Astrocyte (in vitro differentiated cells and primary cell): ENCODE measurements at regions not wholly inside any gene's neighbourhood (a gene's known extent, or its start where the extent isn't known, plus 50 kb on each side); places are given as distances from the start of the nearest gene placed in this dataset.

Source experiments
- DNase-seq: peaks from one replicate; pipeline ENCODE4 v3.0.0-alpha.2; 2010; ENCODE audit warnings: low read depth
- FAIRE-seq: peaks from 2 replicates; lab custom pipeline; 2011; peaks lifted over from hg19 to GRCh38; lab: Jason Lieb, UNC
- H2AFZ ChIP-seq: 2 replicates; pipeline ENCODE4 v1.6.0; 2012; ENCODE audit warnings: low read depth, low read length, inconsistent platforms
- H3K27ac ChIP-seq: 2 replicates; pipeline ENCODE4 v1.5.1; 2011; ENCODE audit warnings: low read depth, low read length, inconsistent platforms
- H3K27me3 ChIP-seq: 2 replicates; pipeline ENCODE4 v1.6.0; 2011; ENCODE audit warnings: low read length, inconsistent platforms; ENCODE audit not compliant: insufficient read depth
- H3K36me3 ChIP-seq: 2 replicates; pipeline ENCODE4 v1.5.1; 2011; ENCODE audit warnings: low read length, inconsistent platforms; ENCODE audit not compliant: insufficient read depth
- H3K4me1 ChIP-seq: 2 replicates; pipeline ENCODE4 v1.5.1; 2011; ENCODE audit warnings: low read length, inconsistent platforms; ENCODE audit not compliant: insufficient read depth
- H3K4me2 ChIP-seq: 2 replicates; pipeline ENCODE4 v1.6.0; 2012; ENCODE audit warnings: low read length, inconsistent platforms
- H3K4me3 ChIP-seq: 2 replicates; pipeline ENCODE4 v1.5.1; 2011; ENCODE audit warnings: low read depth, mild to moderate bottlenecking, low read length, inconsistent platforms; ENCODE audit not compliant: insufficient read depth
- H3K79me2 ChIP-seq: 2 replicates; pipeline ENCODE4 v1.6.0; 2012; ENCODE audit warnings: mild to moderate bottlenecking, low read length, inconsistent platforms; ENCODE audit not compliant: insufficient read depth
- H3K9ac ChIP-seq: 2 replicates; pipeline ENCODE4 v1.6.0; 2012; ENCODE audit warnings: mild to moderate bottlenecking, low read length, inconsistent platforms
- H3K9me3 ChIP-seq: 2 replicates; pipeline ENCODE4 v1.5.1; 2012; ENCODE audit warnings: low read depth, mild to moderate bottlenecking, low read length, inconsistent platforms; ENCODE audit not compliant: insufficient read depth
- H4K20me1 ChIP-seq: 2 replicates; pipeline ENCODE4 v1.6.0; 2012; ENCODE audit warnings: low read length, inconsistent platforms; ENCODE audit not compliant: insufficient read depth
- H3K27ac Mint-ChIP-seq: one replicate; pipeline ENCODE4 v1.8.0; 2021; ENCODE audit warnings: mild to moderate bottlenecking, mixed read lengths; ENCODE audit not compliant: unreplicated experiment
- H3K27me3 Mint-ChIP-seq: one replicate; pipeline ENCODE4 v1.8.0; 2021; ENCODE audit warnings: low read depth, mixed read lengths; ENCODE audit not compliant: unreplicated experiment
- H3K36me3 Mint-ChIP-seq: one replicate; pipeline ENCODE4 v1.8.0; 2021; ENCODE audit warnings: low read depth, mixed read lengths; ENCODE audit not compliant: unreplicated experiment
- H3K4me1 Mint-ChIP-seq: one replicate; pipeline ENCODE4 v1.8.0; 2021; ENCODE audit warnings: low read depth, mixed read lengths; ENCODE audit not compliant: unreplicated experiment
- H3K4me3 Mint-ChIP-seq: one replicate; pipeline ENCODE4 v1.8.0; 2021; ENCODE audit warnings: mild to moderate bottlenecking, moderate library complexity, mixed read lengths; ENCODE audit not compliant: unreplicated experiment
- H3K9me3 Mint-ChIP-seq: one replicate; pipeline ENCODE4 v1.8.0; 2021; ENCODE audit warnings: mild to moderate bottlenecking, mixed read lengths; ENCODE audit not compliant: unreplicated experiment
- CTCF ChIP-seq: IDR thresholded peaks from 2 replicates; pipeline ENCODE4 v1.5.1; 2011; ENCODE audit warnings: low read depth, mild to moderate bottlenecking, inconsistent platforms, low read length, moderate library complexity; ENCODE audit not compliant: insufficient read depth
- EZH2 ChIP-seq: IDR thresholded peaks from 2 replicates; pipeline ENCODE4 v1.6.1; 2012; ENCODE audit warnings: mild to moderate bottlenecking, low read length, inconsistent platforms; ENCODE audit not compliant: insufficient read depth

- peaks cover 6% of the 10 kb centered on the region for H3K9me3 Mint-ChIP-seq
- FAIRE-seq, result no peak
Observed at GRCh38 chr17:14946481-14946880, 318.6 kb downstream of the PMP22 start.

GRCh38 chr17:14942526-14943190 is 322.5 kb downstream of the PMP22 start:
- Mint-ChIP-seq H3K27me3 (no peaks in the 10 kb centered on the region), H3K9me3 (peaks cover 3% of the 10 kb centered on the region), H3K4me3 (no peak overlapping the region), H3K27ac (peak overlapping the region; percentile 64), H3K36me3 (no peaks in the 10 kb centered on the region), H3K4me1 (peaks cover 14% of the 10 kb centered on the region)
- Histone ChIP-seq H2AFZ (no peak overlapping the region), H3K4me2 (no peak overlapping the region), H3K27me3 (no peaks in the 10 kb centered on the region), H3K4me1 (no peaks in the 10 kb centered on the region), H3K9ac (no peak overlapping the region), H3K4me3 (no peak overlapping the region), H3K36me3 (no peaks in the 10 kb centered on the region), H4K20me1 (no peaks in the 10 kb centered on the region), H3K27ac (no peak overlapping the region), H3K9me3 (peaks cover under 1% of the 10 kb centered on the region), H3K79me2 (no peaks in the 10 kb centered on the region)
- FAIRE-seq, result no peak
- DNase-seq, result no peak
- no peak for TF ChIP-seq CTCF
- no peak for TF ChIP-seq EZH2

More at GRCh38 chr17:14946481-14946880, 318.6 kb downstream of the PMP22 start:
- H2AFZ ChIP-seq, result no peak overlapping the region
- TF ChIP-seq CTCF (no peak), EZH2 (no peak)
- H3K9me3 ChIP-seq, result peaks cover 2% of the 10 kb centered on the region
- no peak overlapping the region for H3K27ac ChIP-seq
- no peaks in the 10 kb centered on the region for H3K27me3 Mint-ChIP-seq
- H3K36me3 ChIP-seq, result no peaks in the 10 kb centered on the region
- H3K4me3 Mint-ChIP-seq, result no peak overlapping the region
- no peak for DNase-seq
- peaks cover 26% of the 10 kb centered on the region for H3K4me1 Mint-ChIP-seq
- no peak overlapping the region for H3K4me3 ChIP-seq
- H3K4me1 ChIP-seq, result no peaks in the 10 kb centered on the region
- no peak overlapping the region for H3K9ac ChIP-seq
- no peaks in the 10 kb centered on the region for H3K79me2 ChIP-seq
- no peaks in the 10 kb centered on the region for H3K27me3 ChIP-seq
- no peaks in the 10 kb centered on the region for H3K36me3 Mint-ChIP-seq
- no peak overlapping the region for H3K4me2 ChIP-seq
- no peaks in the 10 kb centered on the region for H4K20me1 ChIP-seq
- H3K27ac Mint-ChIP-seq, result no peak overlapping the region

GRCh38 chr17:14940938-14941265 is 324.2 kb downstream of the PMP22 start:
- no peaks in the 10 kb centered on the region for H3K4me1 ChIP-seq
- no peaks in the 10 kb centered on the region for H3K9me3 ChIP-seq
- no peaks in the 10 kb centered on the region for H3K79me2 ChIP-seq
- H4K20me1 ChIP-seq, result no peaks in the 10 kb centered on the region
- Mint-ChIP-seq H3K9me3 (no peaks in the 10 kb centered on the region), H3K4me3 (no peak overlapping the region), H3K4me1 (peaks cover 14% of the 10 kb centered on the region), H3K27me3 (no peaks in the 10 kb centered on the region), H3K27ac (no peak overlapping the region), H3K36me3 (no peaks in the 10 kb centered on the region)
- H3K4me3 ChIP-seq, result no peak overlapping the region
- peaks cover 2% of the 10 kb centered on the region for H3K27me3 ChIP-seq
- H3K27ac ChIP-seq, result no peak overlapping the region
- TF ChIP-seq CTCF, result no peak
- no peak for TF ChIP-seq EZH2
- H2AFZ ChIP-seq, result no peak overlapping the region
- DNase-seq, result no peak
- no peak overlapping the region for H3K4me2 ChIP-seq
- no peak for FAIRE-seq
- H3K9ac ChIP-seq, result no peak overlapping the region
- no peaks in the 10 kb centered on the region for H3K36me3 ChIP-seq
